HG02981 (cell line): ENCODE measurements at regions not wholly inside any gene's neighbourhood (a gene's known extent, or its start where the extent isn't known, plus 50 kb on each side); places are given as distances from the start of the nearest gene placed in this dataset.
"Not testable (repeated sequence)": the region's sequence is repeated elsewhere in the genome, so short reads cannot be mapped to it uniquely, and the experiment has no call there.

Experiments
- ATAC-seq: cut with Tn5 transposase; IDR thresholded peaks from one replicate; pipeline ENCODE4 v1.9.1; 2021; ENCODE audit warnings: mild to moderate bottlenecking, moderate library complexity; ENCODE audit not compliant: unreplicated experiment

DNA sequence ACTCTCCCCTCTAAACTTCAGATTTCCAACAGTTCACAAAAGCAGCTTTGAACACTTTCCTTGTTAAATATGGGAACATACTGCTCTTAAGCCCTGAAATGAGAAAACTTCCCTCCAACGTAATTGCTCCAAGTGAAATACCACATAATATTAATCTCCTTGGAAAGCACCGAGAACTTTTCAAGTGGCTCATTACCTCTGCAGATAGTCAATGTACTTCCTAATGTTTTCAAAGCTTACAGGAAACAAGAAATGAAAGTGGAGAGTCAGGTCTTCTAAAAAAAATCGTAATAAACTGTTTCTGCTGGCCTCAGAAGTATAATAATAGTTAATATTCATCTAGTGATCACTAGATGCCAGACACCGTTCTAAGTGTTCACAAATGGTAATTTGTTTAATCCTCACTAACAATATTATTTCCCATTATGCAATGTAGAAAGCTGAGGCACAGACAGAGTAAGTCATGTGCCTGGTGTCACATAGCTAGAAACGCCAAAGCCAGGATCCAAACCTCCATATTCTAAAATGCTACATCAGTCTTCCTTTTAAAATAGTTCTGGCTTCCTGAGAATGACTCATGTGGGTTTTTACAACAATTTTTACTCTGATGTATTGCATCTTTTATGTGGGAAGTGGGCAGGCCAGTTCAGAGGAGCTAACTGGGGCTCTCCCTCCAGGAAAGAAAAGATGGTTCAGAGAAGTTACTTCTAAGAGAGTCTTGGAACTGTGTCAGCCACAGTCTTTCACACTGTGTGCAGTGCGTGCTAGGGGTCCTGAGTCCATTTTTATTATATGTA lies 177.2 kb downstream of the PLPPR4 start:
- ATAC-seq: no peak

DNA sequence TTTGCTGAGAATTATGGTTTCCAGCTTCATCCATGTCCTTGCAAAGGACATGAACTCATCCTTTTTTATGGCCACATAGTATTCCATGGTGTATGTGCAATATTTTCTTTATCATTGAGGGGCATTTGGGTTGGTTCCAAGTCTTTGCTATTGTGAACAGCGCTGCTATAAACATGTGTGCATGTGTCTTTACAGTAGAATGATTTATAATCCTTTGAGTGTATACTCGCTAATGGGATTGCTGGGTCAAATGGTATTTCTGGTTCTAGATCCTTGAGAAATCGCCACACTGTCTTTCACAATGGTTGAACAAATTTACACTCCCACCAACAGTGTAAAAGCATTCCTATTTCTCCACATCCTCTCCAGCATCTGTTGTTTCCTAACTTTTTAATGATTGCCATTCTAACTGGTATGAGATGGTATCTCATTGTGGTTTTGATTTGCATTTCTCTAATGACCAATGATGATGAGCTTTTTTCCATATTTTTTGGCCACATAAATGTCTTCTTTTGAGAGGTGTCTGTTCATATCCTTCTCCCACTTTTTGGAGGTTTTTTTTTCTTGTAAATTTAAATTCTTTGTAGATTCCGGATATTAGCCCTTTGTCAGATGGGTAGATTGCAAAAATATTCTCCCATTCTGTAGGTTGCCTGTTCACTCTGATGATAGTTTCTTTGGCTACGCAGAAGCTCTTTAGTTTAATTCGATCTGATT lies 180.1 kb downstream of the PLPPR4 start:
- not testable (repeated sequence) for ATAC-seq

DNA sequence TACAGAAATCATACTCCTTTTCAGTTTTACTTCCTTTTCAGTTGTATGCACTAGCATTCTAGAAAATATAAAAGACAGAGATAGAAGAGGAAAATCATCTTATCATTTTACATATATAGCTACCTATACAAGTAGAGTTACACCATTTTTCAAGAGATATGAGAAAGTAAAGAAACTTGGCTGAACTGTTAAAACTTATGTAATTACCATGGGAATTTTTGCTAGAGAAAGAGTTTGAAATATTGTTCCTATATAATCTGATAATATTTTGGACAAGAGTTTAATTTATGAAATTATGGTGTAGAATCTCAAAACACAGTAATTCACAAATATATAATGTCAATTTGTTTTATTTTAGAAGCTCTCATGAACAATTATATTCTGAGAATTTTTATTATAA lies 180.8 kb downstream of the PLPPR4 start:
- ATAC-seq: no peak

DNA sequence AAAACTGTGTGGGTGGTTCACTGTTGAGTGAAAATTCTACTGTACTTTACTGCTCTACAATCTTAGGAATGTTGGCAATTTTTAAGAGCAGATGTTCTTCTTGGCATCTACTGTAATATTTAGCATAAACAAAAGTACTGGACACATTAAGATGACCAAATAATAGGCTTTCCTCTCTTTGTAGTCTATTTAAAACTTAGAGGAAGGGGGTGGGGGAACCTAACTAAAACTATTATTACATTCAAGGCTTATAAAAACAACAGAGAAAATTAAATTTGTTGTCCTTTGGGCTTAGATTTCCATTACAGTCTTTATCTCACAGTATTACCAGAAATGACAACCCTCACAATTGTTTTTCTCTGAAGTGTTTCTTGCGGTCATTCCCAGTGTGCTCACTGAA lies 181.2 kb downstream of the PLPPR4 start:
- ATAC-seq: no peak

DNA sequence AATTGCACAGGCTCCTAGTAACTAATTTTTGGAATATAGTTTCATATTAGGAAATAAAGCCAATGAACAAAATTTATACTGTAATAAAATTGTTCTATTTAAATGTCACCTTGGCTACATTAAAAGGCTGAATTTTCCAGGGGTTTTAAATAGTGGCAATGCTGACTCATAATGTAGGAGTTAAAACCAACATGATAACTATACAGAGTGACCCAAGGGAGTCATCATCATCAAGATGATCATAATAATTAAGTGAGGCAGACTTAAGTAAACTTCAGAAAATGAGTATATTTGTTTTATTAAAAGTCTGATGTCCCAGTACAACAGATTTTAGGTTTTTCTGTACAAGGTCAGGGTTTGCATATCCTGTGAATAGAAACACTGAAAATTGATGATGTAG lies 183.4 kb downstream of the PLPPR4 start:
- no peak for ATAC-seq

DNA sequence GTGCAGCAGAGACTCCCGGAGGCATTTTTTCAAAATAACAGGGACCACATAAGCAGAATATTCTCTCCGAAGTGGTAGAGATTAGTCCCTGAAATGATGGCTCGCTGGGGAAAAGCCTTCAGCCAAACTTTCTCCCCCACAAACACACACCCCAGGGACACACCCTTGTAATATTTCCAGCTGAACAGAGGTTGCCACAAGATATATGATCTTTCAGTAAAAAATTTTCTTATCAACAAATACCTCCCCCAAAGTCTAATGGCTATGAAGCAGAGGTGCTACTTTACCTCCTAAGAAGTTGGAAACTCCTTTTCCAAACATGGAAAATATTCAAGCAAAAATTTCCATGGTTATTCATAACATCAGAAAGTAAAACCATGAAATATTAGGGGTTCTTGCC lies 190.2 kb upstream of the PALMD start:
- ATAC-seq: no peak

DNA sequence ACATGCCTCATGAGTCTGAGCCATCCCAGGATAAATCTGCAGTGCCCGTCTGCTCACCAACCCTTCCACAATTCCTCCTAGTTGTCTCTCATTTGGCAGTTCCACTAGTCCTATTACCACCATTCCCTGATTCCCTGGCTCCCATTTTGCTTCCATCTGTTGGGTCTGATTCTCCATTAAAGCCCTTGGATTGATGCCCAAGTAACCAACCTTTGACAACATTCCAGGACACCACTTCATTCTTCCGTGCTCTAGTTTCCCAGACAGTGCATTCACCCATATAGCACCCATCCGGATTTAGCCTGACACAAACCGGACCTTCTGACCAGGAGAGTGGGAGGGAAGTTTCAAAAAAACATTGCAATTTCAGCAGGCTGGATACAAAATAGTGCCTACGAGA lies 189.4 kb upstream of the PALMD start:
- ATAC-seq: no peak

DNA sequence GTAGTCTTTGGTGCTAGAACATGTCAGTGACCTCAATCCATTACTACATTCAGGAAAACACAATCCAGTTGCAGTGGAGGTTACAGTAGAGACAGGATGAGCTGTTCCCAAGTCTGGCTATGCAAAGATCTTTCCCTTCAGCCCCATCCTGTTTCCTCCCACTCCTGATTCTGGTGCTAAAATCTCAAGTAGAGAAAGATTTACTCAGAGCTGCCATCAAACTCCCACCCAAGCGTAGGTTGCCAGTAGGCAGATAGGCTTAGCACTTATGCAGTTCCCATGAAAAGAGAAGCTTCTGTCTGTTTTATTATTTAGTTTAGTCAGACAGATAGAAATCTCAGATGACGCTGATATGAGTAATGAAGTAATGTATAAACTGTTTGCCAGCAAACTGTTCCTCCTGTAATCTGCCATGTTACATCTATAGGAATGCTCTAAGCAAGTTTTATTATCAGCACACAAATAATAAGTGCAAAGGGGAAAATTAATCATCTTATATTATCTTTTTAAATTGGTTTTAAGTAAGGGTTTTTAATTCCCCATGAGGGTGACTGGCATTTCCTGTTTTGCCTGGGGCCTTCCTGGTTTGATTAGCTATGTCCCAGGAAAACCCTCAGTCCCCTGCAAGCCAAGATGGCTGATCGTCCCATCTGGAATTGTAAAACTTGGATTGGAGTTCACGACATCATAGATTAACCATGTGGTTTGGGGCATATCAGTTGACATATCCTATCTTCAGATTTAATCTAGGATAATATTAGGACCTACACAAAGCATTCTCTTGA lies 188.3 kb upstream of the PALMD start:
- no peak for ATAC-seq

DNA sequence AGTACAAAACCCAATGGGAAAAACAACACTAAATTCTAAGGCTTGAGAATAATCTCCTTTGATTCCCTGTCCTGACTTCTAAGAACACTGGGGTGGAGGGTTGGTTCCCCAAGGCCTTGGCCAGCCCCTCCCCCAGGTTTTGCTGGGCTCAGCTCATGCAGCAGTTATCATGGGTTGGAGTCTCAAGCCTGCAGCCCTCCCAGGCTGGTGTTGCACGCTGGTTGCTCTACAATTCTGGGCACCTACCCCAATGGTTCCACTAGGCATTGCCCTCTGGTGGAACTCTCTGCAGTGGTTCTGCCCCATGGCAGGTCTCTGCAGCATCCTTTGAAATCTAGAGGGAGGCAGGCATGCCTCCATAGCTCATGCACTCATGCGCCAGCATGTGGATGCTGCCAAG lies 184.4 kb upstream of the PALMD start:
- ATAC-seq: no peak

DNA sequence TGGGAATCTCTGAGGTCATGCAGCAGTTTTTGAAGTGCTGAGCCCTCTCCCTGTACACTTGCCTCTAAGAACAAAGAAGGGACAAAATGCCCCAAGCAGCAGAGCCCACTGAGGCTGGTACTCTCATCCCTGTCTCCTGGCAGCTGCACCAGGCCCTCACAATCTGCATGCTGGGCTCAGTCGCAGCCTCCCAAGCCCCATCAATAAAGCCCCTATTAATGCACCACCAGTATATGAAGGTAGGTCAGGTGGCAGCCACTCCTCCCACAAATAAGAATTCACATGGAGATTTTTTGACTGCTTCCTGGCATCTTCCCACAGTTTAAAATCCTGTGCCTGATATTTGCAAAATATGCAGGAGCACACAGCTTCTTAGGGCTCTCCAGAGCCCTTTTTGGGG lies 181.2 kb upstream of the PALMD start:
- no peak for ATAC-seq

DNA sequence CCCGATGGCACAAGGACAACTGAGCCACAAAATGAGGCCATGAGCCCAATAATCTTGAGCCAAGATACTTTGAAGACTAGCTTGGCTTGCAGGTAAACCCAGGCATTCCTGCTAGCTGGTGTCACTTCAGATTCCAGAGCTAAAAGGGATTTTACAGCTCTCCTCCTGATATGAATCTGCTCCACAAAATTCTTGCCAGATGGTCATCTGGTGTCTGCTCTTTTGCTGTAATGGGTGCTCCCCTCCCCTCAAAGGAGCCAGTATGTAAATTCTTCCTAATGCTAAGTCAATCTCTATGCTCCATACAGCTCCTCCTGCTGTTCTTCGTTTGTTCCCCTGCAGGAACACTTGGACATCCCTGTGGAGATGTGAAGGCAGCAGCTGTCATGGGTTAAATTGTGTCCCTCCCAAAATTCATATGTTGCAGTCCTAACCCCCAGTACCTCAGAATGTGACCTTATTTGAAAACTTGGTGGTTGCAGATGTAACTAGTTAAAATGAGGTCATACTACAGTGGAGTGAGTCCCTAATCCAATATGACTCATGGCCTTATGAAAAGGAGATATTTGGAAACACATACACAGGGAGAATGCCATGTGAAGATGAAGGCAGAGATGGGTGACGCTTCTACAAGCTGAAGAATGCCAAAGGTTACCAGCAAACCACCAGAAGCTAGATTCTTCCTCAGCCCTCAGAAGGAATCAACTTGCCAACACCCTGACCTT lies 180.6 kb upstream of the PALMD start:
- no peak for ATAC-seq

DNA sequence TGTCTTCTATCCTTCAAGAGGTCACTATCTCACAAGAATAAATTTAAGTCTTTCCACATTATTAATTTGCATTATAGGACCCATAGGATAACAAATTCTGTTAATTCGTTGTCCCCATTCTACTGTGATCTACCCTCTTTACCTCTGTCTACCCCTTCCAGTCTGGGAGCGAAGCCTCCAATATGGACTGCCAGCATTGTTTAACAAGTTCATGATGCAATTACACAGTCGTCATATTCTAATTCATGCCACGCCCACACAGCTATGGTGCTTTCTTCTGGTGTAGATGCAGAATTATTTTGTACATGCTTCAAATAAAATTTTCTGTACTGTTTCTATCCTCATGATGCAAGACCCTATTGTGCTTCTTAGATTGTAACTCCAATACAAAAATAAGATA lies 178.3 kb upstream of the PALMD start:
- no peak for ATAC-seq

DNA sequence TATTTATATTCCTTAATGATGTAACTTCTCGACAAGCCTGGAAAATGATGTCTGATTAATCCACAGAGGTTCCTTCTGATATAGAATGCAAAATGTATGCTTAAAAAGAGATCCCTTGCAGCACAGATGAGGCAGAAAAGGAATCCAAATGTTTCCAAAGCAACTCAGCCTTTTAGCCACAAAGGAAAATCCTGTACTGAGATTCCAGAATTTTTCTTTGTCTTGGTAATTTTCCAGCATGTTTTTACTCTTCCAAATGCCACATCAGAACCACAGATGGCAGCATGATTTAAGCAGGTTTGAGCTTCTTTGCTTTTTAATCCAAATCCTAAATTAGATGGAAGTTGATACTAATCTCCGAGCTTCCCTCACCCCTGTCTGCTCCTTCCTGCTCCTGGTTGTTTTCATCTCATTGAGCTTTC lies 176.4 kb upstream of the PALMD start:
- ATAC-seq: no peak

DNA sequence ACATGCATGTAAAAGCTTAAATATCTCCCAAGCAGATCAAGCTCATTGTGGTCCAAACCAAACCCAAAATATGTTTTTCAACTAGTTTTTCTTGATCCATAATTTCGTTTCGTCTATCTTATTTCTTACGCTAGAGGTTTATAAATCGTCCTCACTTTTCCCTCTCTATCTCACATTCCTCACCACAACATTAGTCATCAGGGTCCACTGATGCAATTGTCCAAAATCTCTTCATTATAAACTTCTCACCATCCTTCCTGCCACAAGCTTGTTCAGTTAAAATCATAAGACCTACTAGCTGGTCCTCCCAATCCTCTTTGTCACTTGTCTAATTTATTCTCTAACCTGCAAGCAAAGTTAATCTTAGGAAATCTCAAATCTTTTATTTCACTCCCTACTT lies 173.0 kb upstream of the PALMD start:
- no peak for ATAC-seq

DNA sequence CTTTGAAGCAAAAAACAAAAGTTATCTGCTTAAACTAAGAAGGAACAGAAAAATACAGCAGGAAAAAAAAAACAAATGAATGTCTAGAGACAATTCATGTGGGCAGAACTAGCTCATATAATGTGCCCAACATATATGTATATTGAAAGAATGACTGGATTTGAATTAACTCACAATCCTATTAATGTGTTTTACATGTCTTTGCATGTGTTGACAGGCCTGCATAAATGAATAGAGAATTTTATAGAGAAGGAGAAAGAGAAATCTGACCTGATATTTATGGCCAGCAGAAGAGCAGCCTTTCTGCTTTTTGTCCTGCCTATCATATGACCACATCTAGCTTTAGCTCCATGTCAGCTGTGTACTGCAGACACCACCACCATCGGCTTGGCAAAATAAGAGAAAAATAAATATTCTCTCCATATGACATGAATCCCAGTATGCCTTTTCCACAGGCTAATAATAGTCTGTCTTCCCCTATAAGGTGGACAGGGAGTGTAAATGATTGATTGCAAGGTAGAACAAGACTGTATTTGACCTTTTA lies 171.5 kb upstream of the PALMD start:
- ATAC-seq: no peak

DNA sequence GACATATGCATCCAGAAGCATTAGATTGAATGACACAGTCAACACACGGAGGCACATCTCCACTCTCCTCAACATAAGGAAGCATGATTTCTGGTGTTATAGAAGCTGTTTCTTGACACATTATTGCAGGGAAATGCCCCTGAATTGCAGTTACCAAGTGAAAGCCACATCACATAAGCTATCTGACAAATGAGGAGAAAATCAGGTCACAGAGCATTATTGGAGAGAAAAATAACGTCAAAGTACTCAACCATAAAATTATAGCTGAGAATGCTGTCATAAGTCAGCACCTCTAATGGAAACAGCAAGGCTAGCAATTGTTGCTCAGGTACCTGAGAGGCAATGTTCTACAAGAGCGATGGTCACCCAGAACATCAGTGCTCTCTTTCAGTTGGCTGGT lies 169.9 kb upstream of the PALMD start:
- no peak for ATAC-seq

DNA sequence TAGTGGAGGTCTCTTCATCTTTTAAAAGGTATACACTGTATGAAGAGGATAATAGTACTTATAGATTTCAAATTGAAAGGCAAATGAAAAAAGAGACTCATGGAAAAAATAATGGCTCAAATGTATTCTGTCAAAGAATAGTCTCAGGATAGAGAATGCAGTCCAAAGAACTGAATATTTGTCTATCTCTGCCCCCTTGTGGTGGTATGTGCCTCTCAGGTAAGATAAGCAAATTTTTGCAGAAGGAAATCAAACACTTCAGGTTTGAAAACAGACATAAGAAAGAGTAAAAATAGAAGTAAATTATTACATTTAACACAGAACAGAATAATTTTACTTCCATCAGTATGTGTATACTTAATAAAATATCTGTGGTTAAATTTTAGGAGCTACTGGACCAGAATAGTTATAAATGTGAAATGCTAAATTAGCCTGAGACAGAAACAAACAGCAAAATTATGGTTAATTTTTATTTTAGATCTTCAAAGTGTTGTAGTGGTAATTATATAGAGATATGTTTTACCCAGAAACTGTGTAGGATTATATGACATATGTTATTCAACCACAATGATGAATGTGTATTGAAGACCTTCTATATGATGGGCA lies 164.4 kb upstream of the PALMD start:
- ATAC-seq: peak; percentile 75

DNA sequence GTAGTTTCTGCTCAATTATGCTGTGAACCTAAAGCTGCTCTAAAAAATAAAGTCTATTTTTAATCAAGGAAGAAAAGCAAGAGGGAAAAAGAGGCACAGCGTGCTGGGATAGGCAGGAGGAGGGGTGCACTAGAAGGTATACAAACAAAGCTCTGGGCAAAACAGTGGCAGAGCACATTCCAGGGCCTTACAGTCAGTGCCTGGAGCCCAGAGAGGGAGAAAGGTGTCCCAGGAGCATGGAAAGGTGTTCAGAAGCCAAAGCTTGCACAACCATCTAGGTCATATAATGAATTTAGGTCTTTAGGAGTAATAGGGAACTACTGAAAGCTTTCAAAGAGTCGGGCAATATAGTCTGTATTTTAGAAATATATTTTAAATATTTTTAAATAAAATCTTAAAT lies 163.6 kb upstream of the PALMD start:
- no peak for ATAC-seq

DNA sequence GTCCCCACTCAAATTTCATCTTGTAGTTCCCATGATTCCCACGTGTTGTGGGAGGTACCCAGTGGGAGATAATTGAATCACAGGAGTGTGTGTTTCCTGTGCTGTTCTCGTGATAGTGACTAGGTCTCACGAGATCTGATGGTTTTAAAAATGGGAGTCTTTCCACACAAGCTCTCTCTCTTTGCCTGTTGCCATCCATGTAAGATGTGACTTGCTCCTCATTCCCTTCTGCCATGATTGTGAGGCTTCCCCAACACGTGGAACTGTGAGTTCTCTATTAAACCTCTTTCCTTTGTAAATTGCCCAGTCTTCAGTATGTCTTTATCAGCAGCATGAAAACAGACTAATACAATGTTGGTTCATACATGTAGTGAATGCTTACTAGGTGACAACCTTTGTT lies 163.2 kb upstream of the PALMD start:
- no peak for ATAC-seq

DNA sequence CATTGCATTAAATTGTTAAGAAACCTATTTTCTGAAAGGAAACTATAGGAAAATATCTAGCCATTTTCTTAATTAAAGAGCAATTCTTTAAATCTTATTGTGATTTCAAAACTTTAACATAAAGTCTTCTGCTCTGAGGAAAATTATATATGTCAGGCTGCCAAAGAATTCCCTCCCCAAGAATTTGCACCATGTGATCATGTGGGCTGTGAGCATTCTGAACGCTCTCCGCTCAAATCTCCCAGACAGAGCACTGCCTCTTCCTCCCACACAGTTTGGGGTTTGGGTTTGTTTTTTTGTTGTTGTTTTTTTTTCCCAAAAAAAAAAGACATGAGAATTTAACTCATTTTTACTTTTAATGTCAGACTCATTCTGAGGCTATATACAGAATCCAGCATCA lies 155.9 kb upstream of the PALMD start:
- no peak for ATAC-seq
